DLD1 (cell line): ENCODE measurements at regions not wholly inside any gene's neighbourhood (a gene's known extent, or its start where the extent isn't known, plus 50 kb on each side); places are given as distances from the start of the nearest gene placed in this dataset.
"Not testable (repeated sequence)": the region's sequence is repeated elsewhere in the genome, so short reads cannot be mapped to it uniquely, and the experiment has no call there.

Experiments used
- in situ Hi-C: cut with HindIII; loops from 2 replicates; pipeline ENCODE4 v1.10.0; 2017; ENCODE audit warnings: low sequenced_read_pairs

DNA sequence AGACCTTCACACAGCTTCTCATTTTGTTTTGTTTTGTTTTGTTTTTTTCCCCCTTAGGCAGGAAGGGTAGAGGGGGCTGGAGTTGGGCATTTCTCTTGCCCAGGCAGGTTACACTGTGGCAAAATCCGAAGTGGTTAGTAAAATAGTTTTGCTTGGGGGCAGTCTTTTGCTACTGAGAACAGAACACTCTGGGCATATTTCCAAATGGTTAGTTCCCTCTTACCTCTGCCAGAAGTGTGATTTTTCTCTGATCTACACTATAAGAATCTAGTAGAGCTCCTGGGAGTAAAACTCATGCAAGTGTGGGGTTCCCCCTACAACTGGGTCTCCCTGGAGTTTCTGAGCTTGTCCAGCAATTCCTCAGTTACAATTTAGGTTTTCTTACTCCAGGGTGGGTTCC lies 61.7 kb downstream of the NPS start:
- in situ Hi-C loops: no loop called here

DNA sequence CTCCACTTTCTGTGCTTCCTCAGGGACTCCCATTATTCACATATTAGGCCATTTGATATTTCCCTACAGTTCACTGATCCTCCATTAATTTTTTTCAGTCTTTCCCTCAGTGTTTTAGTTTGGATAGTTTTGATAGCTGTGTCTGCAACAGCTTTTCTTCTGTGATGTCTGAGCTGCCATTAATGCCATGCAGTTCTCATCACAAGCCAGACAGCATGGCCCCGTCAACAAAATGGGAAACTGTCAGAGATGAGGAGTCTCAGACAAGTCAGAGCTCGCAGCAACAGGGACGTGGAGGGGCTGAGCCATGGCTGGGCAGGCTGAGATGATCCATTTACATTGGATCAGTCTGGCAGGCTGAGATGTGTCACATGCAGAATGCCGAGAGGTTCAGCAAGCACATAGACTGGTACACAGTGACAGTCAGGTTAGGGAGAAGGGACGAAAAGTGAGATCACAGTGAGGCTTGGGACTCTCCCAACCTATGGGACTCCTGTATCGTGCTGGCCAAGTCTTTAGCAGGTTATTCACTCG lies 65.4 kb downstream of the NPS start:
- in situ Hi-C loops: no loop called here

- in situ Hi-C loops: no loop called here
Measured at GRCh38 chr10:127618797-127619196, 69.7 kb downstream of the NPS start.

- in situ Hi-C loops: no loop called here
Measured at GRCh38 chr10:127619546-127620325, 70.6 kb downstream of the NPS start.

- in situ Hi-C loops: no loop called here
Measured at GRCh38 chr10:127635882-127636281, 86.8 kb downstream of the NPS start.

GRCh38 chr10:127648885-127649284 lies 88.1 kb upstream of the FOXI2 start:
- in situ Hi-C loops: no loop called here

DNA sequence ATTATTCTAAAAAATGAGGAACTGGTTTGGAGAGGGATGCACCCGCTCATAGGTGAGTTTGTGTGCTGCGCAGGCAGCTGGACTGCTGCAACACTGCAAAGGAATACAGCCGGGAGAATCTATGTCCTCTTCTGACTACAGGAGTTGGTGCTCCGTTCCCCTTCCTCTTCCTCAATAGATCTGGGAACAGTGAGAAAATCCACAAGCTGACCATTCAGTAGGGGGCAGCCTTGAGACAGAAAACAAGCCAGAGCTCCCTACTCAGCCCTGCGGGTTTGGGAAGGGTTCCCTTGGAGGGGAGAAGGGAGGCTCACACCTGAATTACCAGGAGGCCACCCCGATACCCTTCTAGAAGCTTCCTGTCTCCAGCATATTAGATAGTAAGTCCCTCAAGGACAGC lies 87.3 kb upstream of the FOXI2 start:
- in situ Hi-C loops: loop anchor here (10.0 kb wide), 1 partner anchor 55 kb away; no protein-coding TSS in a partner anchor

DNA sequence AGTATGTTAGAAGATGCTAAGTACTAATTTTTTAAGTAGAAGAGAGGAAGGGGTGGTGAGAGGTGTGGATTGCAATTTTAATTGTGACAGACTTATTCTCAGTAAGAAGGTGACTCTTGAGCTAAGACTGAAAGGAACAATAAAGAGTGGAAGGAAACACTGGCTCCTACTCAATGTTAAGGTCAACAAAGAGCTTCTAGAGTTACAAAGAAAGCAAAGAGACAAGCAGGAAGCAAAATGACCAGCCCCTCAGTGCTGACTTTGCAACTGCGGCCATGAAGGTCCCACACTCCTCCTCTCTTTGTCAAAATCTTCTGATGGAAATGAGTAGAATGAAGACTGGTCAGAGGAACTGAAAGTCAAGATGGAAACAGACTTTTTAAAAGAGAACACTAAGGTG lies 79.9 kb upstream of the FOXI2 start:
- in situ Hi-C loops: loop anchor here (10.0 kb wide), 1 partner anchor 48 kb away; no protein-coding TSS in a partner anchor

DNA sequence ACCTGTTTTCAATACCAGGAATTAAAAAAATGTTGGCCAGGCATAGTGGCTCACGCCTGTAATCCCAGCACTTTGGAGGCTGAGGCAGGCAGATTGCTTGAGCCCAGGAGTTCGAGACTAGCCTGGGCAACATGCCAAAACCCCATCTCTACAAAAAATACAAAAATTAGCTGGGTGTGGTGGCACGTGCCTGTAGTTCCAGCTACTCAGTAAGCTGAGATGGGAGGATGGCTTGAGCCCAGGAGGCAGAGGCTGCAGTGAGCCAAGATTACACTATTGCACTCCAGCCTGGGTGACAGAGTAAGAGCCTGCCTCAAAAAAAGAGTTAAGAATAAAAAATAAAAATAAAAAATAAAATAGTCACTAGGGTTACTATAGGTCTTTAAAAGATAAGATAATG lies 60.6 kb upstream of the FOXI2 start:
- in situ Hi-C loops: not testable (repeated sequence)

- in situ Hi-C loops: no loop called here
Measured at GRCh38 chr10:127678091-127678490, 58.9 kb upstream of the FOXI2 start.

GRCh38 chr10:127679642-127680255 lies 57.2 kb upstream of the FOXI2 start:
- in situ Hi-C loops: no loop called here
